ENCODE measurements at regions not wholly inside any gene's neighbourhood (a gene's known extent, or its start where the extent isn't known, plus 50 kb on each side); places are given as distances from the start of the nearest gene placed in this dataset.

DNA sequence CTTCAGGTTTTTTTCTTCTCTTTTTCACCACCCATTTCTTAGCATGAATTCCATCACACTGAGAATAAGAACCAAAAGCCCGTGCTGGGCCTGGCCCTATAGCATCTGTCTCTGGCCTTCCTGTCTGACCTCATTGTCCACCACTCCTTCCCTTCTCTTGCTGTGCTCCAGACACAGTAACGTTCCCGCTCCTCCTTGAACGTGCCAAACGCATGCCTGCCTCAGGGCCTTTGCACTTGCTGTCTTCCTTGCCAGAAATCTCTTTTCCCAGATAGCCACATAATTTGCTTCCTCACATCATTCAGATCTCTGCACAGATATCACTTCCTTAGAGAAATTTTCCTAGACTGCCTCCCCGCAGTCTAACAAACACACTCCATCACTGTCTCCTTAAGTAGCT is 119.6 kb upstream of the CPSF6 start:
- TF ChIP-seq, protein P1, sequence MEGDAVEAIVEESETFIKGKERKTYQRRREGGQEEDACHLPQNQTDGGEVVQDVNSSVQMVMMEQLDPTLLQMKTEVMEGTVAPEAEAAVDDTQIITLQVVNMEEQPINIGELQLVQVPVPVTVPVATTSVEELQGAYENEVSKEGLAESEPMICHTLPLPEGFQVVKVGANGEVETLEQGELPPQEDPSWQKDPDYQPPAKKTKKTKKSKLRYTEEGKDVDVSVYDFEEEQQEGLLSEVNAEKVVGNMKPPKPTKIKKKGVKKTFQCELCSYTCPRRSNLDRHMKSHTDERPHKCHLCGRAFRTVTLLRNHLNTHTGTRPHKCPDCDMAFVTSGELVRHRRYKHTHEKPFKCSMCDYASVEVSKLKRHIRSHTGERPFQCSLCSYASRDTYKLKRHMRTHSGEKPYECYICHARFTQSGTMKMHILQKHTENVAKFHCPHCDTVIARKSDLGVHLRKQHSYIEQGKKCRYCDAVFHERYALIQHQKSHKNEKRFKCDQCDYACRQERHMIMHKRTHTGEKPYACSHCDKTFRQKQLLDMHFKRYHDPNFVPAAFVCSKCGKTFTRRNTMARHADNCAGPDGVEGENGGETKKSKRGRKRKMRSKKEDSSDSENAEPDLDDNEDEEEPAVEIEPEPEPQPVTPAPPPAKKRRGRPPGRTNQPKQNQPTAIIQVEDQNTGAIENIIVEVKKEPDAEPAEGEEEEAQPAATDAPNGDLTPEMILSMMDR (IDR thresholded peaks at IDR 0.05; ENCODE audit: low read depth, low read length), result no peak
- no peak for TF ChIP-seq EZH2phosphoT487 (IDR thresholded peaks at IDR 0.05; ENCODE audit: low read depth)

All from OCI-LY3 (cell line).